Naive B cell (primary cell): ENCODE measurements at regions not wholly inside any gene's neighbourhood (a gene's known extent, or its start where the extent isn't known, plus 50 kb on each side); places are given as distances from the start of the nearest gene placed in this dataset.
A peak's percentile ranks its signal among the peaks of the same experiment; 100 is the strongest.
"Not testable (repeated sequence)": the region's sequence is repeated elsewhere in the genome, so short reads cannot be mapped to it uniquely, and the experiment has no call there.

Experiments
- ATAC-seq, 2 donors: fragments of 150-1000 bp; cut with Tn5 transposase; 2 replicates each; pipeline ENCODE4 v1.10.0; 2021; ENCODE audit warnings: low read depth in 2 of 2, mild to moderate bottlenecking in 2 of 2, moderate library complexity in 2 of 2
- DNase-seq: peaks from one replicate; pipeline ENCODE4 v3.0.0; 2022
- H3K27ac Mint-ChIP-seq, 6 donors: one replicate each; pipeline ENCODE4 v1.8.0; 2020 to 2022; ENCODE audit warnings: mild to moderate bottlenecking in 6 of 6, mixed read lengths in 6 of 6, moderate library complexity in 5 of 6, inconsistent platforms in 2 of 6
- H3K27me3 Mint-ChIP-seq, 3 donors: one replicate each; pipeline ENCODE4 v1.8.0; 2021 to 2022; ENCODE audit warnings: mixed read lengths in 3 of 3, mild to moderate bottlenecking in 1 of 3
- H3K36me3 Mint-ChIP-seq, 2 donors: one replicate each; pipeline ENCODE4 v1.8.0; 2020 to 2022; ENCODE audit warnings: mixed read lengths in 2 of 2, inconsistent platforms in 1 of 2, mild to moderate bottlenecking in 1 of 2
- H3K4me1 Mint-ChIP-seq, 3 donors: one replicate each; pipeline ENCODE4 v1.8.0; 2020 to 2022; ENCODE audit warnings: mixed read lengths in 3 of 3, inconsistent platforms in 1 of 3, mild to moderate bottlenecking in 1 of 3, moderate library complexity in 1 of 3
- H3K4me3 Mint-ChIP-seq, 8 donors: one replicate each; pipeline ENCODE4 v1.8.0; 2020 to 2022; ENCODE audit warnings: mild to moderate bottlenecking in 8 of 8, mixed read lengths in 8 of 8, moderate library complexity in 8 of 8, inconsistent platforms in 2 of 8
- H3K9me3 Mint-ChIP-seq, 7 donors: one replicate each; pipeline ENCODE4 v1.8.0; 2020 to 2022; ENCODE audit warnings: mixed read lengths in 7 of 7, mild to moderate bottlenecking in 5 of 7, inconsistent platforms in 2 of 7, moderate library complexity in 1 of 7

DNA sequence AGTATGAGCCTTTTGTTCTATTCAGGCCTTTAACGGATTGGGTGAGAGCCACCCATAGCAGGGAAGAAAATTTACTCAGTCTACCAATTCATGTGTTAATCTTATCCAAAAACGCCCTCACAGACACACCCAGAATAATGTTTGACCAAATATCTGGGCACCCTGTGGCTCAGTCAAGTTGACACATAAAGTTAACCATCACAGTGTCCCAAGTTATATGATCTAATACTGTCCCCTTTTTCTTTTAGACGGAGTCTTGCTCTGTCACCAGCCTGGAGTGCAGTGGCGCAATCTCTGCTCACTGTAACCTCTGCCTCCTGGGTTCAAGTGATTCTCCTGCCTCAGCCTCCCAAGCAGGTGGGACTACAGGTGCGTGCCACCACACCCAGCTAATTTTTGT lies 83.6 kb upstream of the GRK3 start:
- H3K9me3 Mint-ChIP-seq, H3K4me1 Mint-ChIP-seq, H3K4me3 Mint-ChIP-seq, DNase-seq, H3K27me3 Mint-ChIP-seq, ATAC-seq, H3K27ac Mint-ChIP-seq: not testable (repeated sequence)
- H3K36me3 Mint-ChIP-seq, result peaks cover 49 to 51% of the 10 kb centered on the region in 2 donors

DNA sequence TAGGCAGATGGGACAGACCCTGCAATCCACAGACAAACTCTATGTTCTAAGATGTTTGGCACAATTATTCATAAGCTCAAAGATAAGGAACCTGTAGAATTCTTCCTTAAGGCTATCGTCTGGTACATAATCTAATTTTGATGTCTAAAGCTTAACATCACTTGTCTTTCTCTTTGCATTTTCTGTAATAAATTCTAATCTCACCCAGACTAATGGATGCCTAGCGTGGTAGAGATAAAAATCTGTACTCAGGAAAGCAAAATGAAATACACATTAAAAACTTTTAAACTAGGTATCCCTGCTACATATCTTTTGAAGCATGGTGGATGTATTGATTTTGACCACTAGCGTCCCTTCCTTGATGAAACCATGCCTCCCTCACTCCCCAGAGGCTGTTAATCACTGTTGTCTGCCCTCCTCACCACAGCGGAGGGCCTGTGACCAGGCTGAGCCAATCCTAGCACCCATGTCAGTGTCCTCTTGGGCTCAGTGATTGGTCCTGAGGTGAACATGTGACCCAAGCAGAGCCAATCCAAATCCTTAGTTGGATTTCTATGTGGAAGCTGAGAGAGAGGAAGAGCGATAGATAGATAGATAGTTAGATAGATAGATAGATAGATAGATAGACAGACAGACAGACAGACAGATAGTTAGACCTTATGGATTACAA lies 82.2 kb upstream of the GRK3 start:
- H3K4me1 Mint-ChIP-seq, result peaks cover 0 to 4% (median 0%) of the 10 kb centered on the region in 3 donors
- H3K27ac Mint-ChIP-seq, result no peak overlapping the region
- no peaks in the 10 kb centered on the region for H3K27me3 Mint-ChIP-seq
- DNase-seq (no peak), ATAC-seq (no peak)
- H3K36me3 Mint-ChIP-seq, result peaks cover 42 to 44% of the 10 kb centered on the region in 2 donors
- H3K4me3 Mint-ChIP-seq, result no peak overlapping the region
- H3K9me3 Mint-ChIP-seq, result peaks cover 2 to 9% (median 5%) of the 10 kb centered on the region in 7 donors

DNA sequence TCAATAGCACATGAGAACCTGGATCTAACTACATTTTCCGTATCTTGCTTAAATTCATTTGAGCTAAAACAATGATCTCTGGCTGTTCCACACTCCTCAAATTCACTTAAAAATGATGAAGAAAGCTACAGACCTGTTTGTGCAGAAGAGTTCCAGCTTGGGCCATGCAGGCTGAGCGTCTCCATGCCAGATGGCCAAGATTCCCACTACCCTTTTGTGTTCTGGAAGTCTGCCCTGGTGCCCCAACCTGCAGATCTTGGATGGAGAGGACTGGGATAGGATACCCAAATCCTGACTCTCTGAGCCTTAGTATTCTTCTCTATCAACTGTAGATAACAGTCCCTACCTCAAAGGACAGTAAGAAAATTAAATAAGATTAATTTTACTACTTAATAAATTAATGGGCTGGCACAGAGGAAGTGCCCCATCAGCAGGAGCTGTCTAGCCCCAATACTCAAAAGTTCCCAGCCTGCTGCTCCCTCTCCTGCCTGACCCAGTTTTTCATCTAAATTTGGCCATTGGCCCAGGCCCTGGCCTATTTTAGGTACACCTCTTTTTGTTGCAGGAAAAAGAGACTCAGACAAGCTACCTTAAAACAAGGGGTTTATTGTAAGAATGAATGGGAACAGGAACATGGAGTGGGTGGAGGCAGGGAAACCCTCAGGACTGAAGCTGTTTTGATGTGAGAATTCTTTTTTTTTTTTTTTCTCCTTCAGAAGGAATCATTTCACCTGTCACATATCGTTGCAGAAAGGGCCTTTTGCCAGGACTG lies 81.4 kb upstream of the GRK3 start:
- ATAC-seq, result no peak
- peak overlapping the region in 2 of 6 donors; percentile 15 to 19 for H3K27ac Mint-ChIP-seq
- H3K27me3 Mint-ChIP-seq, result no peaks in the 10 kb centered on the region
- peaks cover 0 to 4% (median 0%) of the 10 kb centered on the region in 3 donors for H3K4me1 Mint-ChIP-seq
- no peak for DNase-seq
- H3K36me3 Mint-ChIP-seq, result peaks cover 34 to 37% of the 10 kb centered on the region in 2 donors
- H3K4me3 Mint-ChIP-seq, result peak overlapping the region in 1 of 8 donors; percentile 61
- H3K9me3 Mint-ChIP-seq, result peaks cover 0 to 5% (median 2%) of the 10 kb centered on the region in 7 donors

DNA sequence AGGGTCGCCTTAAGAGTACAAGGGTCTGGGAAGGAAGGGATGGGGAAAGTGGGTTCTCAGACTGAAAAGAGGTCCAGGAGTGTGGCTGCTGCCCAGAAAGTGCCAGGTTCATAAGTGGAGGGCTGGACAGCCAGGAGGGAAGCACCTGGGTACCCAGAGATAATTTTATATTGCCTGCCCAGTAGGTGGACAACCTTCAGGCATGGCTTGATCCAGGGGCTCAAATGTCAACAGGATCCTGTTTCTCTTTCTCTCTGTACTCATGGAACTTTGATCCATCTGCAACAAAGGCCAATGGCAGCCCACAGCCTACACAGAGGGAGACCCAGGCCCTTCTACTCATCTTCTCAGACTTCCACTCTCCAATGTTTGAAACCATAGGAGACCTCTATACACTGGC lies 80.5 kb upstream of the GRK3 start:
- DNase-seq (no peak), ATAC-seq (no peak)
- Mint-ChIP-seq H3K4me1 (peaks cover 0 to 4% (median 0%) of the 10 kb centered on the region in 3 donors), H3K4me3 (no peak overlapping the region), H3K27me3 (no peaks in the 10 kb centered on the region), H3K9me3 (peaks cover 0 to 5% (median 2%) of the 10 kb centered on the region in 7 donors), H3K36me3 (peaks cover 34 to 40% of the 10 kb centered on the region in 2 donors), H3K27ac (no peak overlapping the region)

DNA sequence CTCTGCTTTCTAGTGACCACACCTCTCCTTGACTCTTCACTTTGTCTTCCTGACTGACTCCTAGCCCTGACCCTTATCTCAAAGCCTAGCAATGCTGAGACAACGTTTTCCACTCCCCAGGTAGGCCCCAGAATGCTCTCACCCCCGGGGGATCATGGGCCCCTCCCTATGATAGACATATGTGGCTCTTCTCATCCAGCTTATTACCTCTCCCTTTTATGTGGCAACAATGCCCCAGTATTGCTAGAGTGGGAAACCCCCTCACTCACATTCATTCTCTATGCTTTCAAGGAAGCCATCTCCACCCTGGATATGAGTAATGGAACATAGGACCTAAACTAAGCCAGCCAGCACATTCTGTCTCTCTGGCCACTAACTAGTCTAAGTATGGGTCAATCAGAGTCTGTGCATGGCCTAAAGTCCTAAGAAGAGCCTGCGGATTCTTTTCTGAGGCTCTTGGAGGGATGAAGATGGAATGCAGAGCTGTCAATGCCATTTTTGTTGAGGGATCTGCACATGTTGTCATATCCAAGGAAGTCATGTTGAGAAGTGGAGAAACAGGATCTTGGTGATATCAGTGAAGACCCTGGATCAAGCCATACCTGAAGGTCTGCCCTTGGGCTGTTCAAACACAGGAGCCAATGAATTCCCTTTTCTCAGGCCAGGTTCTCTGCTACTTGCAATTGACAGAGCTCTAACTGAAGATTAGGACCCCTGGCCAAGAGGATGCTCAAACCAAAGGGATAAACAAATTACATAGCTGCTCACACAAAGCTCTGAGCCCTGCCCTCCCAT lies 79.8 kb upstream of the GRK3 start:
- Mint-ChIP-seq H3K4me1 (peaks cover 0 to 4% (median 0%) of the 10 kb centered on the region in 3 donors), H3K4me3 (no peak overlapping the region), H3K27ac (no peak overlapping the region), H3K9me3 (peaks cover 2 to 6% (median 3%) of the 10 kb centered on the region in 7 donors), H3K36me3 (peaks cover 34 to 47% of the 10 kb centered on the region in 2 donors), H3K27me3 (no peaks in the 10 kb centered on the region)
- no peak for DNase-seq
- ATAC-seq, result no peak

DNA sequence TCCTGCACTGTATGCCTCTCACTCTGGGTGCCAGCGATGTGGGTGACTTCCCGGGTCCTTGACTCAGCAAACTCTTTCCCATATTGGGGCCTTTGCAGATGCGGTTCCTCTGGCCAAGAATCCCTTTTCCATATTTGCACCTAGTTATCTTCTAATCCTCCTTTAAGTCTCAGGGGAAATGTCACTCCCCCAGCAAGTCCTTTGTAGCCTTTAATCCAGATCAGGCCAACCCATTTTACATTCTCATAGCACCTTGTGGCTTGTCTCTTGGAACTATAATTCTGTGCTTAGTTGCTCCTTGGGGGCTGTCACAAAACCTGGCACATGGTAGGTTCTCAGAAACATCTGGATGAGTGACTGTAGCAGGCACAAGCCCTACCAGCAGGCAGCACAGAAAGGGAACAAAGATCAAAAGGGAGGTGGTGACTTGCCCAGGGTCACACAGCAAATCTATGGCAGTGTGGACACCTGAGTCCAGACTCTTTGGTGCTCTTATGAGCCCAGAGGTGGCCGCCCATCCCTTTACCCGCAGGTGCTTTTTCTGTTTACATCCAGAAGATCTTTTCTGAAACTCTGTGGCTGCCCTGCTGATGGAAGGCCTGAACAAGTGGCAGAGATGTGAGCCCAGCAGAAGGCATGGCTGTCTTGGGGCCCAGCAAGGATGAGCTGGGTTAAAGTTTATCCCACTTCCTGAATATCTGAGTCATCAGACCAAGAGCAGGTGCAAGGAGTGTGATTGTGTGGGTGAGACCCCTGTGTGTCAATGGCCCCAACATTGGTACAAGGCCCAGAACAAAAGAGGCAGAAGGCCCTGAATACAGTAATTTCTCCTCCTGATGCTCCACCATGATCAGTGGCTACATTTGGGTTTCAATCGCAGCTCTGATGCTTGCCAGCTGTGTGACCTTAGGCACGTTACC lies 78.6 kb upstream of the GRK3 start:
- DNase-seq (no peak), ATAC-seq (no peak)
- peak overlapping the region in 1 of 6 donors; percentile 29 for H3K27ac Mint-ChIP-seq
- no peak overlapping the region for H3K4me3 Mint-ChIP-seq
- H3K4me1 Mint-ChIP-seq, result peaks cover 0 to 4% (median 0%) of the 10 kb centered on the region in 3 donors
- peaks cover 0 to 10% (median 6%) of the 10 kb centered on the region in 7 donors for H3K9me3 Mint-ChIP-seq
- H3K36me3 Mint-ChIP-seq, result peaks cover 28 to 52% of the 10 kb centered on the region in 2 donors
- H3K27me3 Mint-ChIP-seq, result no peaks in the 10 kb centered on the region

DNA sequence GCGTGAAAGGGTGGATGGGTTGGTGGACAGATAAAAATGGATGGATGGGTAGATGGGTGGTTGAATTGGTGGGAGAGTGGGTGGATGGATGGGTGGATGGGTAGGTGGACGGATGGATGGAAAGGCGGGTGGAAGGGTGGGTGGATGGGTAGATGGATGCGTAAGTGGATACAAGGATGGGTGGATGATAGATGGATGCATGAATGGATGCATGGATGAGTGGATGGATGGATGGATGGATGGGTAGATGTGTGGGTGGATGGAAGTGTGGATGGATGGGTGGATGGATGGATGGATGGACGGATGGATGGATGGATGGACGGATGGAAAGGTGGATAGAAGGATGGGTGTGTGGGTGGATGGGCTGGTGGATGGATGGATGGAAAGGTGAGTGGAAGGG lies 77.0 kb upstream of the GRK3 start:
- H3K4me3 Mint-ChIP-seq, result no peak overlapping the region
- DNase-seq (no peak), ATAC-seq (no peak)
- H3K36me3 Mint-ChIP-seq, result peaks cover 13 to 52% of the 10 kb centered on the region in 2 donors
- peaks cover 0 to 2% (median 0%) of the 10 kb centered on the region in 3 donors for H3K4me1 Mint-ChIP-seq
- peaks cover 0 to 13% (median 0%) of the 10 kb centered on the region in 3 donors for H3K27me3 Mint-ChIP-seq
- H3K27ac Mint-ChIP-seq, result peak overlapping the region in 1 of 6 donors; percentile 15
- H3K9me3 Mint-ChIP-seq, result peaks cover 0 to 10% (median 3%) of the 10 kb centered on the region in 7 donors

DNA sequence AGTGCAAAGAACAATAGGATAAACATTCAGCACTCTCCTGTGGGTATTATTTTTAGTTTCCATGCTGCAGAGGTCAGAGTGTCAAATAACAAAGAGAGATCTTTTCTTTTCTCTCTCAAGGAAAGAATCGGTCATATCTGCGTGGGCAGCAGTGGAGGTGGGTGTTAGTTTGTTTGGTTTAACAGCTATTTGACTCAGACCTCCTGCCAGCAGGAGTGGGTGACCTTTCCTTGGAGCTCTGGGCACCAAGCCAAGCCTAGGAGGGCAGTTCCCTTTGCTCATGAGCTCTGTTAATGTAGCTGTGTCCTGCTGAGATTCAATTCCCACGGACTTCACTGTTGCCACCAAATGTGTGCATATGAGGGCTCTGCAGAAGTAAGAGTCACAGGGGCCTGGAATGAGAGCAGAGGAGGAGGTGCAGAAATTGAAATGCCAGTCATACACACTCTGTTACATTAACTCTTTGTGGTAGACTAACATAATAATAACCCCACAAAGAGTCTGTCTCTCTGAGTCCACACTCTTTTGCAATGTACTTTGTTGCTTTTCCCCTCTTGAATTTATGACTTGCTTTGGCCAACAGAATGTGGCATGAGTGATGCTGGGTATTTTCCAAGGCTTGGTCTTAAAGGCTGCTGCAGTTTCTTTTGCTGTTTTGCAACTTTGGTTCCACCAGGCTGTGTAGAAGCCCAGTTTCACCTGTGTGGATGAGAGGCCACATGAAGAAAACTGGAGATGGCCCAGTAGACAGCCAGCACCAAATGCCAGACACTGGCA lies 76.0 kb upstream of the GRK3 start:
- H3K27ac Mint-ChIP-seq, result no peak overlapping the region
- ATAC-seq (no peak), DNase-seq (no peak)
- peaks cover 9 to 46% of the 10 kb centered on the region in 2 donors for H3K36me3 Mint-ChIP-seq
- peaks cover 0 to 10% (median 3%) of the 10 kb centered on the region in 7 donors for H3K9me3 Mint-ChIP-seq
- H3K4me3 Mint-ChIP-seq, result no peak overlapping the region
- peaks cover 0 to 20% (median 0%) of the 10 kb centered on the region in 3 donors for H3K27me3 Mint-ChIP-seq
- peaks cover 0 to 4% (median 0%) of the 10 kb centered on the region in 3 donors for H3K4me1 Mint-ChIP-seq

DNA sequence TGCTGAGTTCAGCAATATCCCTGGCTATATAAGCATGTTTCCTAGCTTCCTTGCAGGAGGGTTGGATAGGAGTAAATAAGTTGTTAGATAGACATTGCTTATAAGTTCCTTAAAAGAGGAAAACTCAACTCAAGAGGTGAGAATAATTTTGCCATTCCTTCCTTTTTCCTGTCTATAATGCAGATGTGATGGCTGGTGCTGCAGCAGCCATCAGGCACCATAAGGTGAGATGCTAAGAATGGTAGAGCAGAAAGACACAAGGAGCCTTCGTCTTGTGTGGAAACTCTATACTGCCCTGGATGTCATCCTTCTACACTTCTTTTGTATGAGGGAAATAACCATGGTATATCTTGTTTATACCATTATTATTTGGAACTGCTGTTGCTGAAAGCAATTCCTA lies 74.5 kb upstream of the GRK3 start:
- H3K27me3 Mint-ChIP-seq, result peaks cover 0 to 35% (median 0%) of the 10 kb centered on the region in 3 donors
- H3K27ac Mint-ChIP-seq, result no peak overlapping the region
- no peak for ATAC-seq
- H3K4me3 Mint-ChIP-seq, result peak overlapping the region in 1 of 8 donors; percentile 48
- H3K36me3 Mint-ChIP-seq, result peaks cover 7 to 38% of the 10 kb centered on the region in 2 donors
- peaks cover 0 to 10% (median 3%) of the 10 kb centered on the region in 7 donors for H3K9me3 Mint-ChIP-seq
- DNase-seq, result no peak
- peaks cover 4 to 17% (median 8%) of the 10 kb centered on the region in 3 donors for H3K4me1 Mint-ChIP-seq

DNA sequence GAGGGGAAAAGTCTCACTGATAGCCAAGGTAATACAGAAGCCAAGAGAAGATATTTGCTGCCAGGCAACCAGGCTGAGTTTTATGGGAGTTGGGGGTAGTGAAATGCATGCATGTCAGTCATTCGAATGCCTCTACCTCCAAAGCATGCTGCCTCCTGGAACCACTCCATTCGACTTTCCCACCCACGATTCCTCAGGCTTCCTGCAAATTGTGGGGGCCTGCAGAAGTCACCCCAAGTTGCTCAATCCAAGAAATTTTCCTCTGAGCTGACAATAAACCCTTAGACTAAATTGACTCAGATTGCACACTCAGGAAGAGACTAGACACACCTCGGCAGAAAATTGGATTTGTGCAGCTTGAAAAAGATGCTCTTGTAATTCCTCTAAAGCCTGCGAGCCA lies 73.6 kb upstream of the GRK3 start:
- ATAC-seq, result no peak
- no peak overlapping the region for H3K4me3 Mint-ChIP-seq
- peaks cover 8 to 38% of the 10 kb centered on the region in 2 donors for H3K36me3 Mint-ChIP-seq

DNA sequence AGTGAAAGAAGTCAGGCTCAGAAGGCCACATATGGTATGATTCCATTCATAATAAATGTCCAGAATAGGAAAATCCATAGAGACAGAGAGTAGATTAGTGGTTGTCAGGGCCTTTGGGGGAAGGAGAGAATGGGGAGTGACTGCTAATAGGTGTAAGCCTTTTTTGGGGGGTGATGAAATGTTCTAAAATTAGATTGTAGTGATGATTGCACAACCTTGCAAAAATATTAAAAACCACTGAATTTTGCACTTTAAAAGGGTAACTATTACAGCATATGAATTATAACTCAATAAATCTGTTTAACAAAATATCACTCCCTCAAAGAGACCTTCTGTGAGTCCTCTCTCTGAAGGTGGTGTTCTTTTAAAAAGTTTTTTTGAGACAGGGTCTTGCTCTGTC lies 72.3 kb upstream of the GRK3 start:
- H3K9me3 Mint-ChIP-seq, result peaks cover 0 to 10% (median 3%) of the 10 kb centered on the region in 7 donors
- peaks cover 4 to 19% (median 13%) of the 10 kb centered on the region in 3 donors for H3K4me1 Mint-ChIP-seq
- no peak for ATAC-seq
- DNase-seq, result no peak
- H3K27ac Mint-ChIP-seq, result no peak overlapping the region
- no peak overlapping the region for H3K4me3 Mint-ChIP-seq
- peaks cover 8 to 38% of the 10 kb centered on the region in 2 donors for H3K36me3 Mint-ChIP-seq
- peaks cover 0 to 37% (median 0%) of the 10 kb centered on the region in 3 donors for H3K27me3 Mint-ChIP-seq

More for the DNA sequence above, 73.6 kb upstream of the GRK3 start:
- Mint-ChIP-seq H3K4me1 (peaks cover 4 to 19% (median 12%) of the 10 kb centered on the region in 3 donors), H3K27me3 (peaks cover 0 to 37% (median 0%) of the 10 kb centered on the region in 3 donors), H3K9me3 (peaks cover 0 to 10% (median 3%) of the 10 kb centered on the region in 7 donors), H3K27ac (peak overlapping the region in 1 of 6 donors; percentile 11)
- DNase-seq, result no peak
